ENCODE measurements at regions not wholly inside any gene's neighbourhood (a gene's known extent, or its start where the extent isn't known, plus 50 kb on each side); places are given as distances from the start of the nearest gene placed in this dataset.
A peak's percentile ranks its signal among the peaks of the same experiment; 100 is the strongest.

DNA sequence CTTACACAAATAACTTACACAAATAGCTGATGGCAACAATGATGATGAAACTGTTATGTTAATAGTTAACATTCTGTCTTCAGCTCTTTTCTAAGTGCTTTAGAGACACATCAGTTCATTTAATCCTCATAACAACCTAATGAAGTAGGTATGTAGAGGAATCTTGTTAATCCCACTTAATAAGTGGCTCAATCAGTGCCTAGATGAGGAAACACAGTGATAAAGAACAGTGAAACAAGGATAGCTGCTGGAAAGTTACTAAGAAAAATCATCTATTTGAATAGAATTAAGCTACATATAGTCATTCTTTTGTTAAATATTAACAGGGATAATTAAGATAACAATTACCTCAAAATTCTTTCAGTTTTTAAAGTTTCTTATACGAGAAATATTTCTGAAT lies 487.6 kb downstream of the ARL4A start (continued):
- TF ChIP-seq NR2C2 (IDR thresholded peaks at IDR 0.05; ENCODE audit: borderline replicate concordance, control insufficient read depth, insufficient read length, low read depth) (no peak), ZNF622 (IDR thresholded peaks at IDR 0.05) (no peak), EED (IDR thresholded peaks at IDR 0.05; ENCODE audit: low read depth) (no peak), IKZF2 (IDR thresholded peaks at IDR 0.05) (no peak), SUPT20H (IDR thresholded peaks at IDR 0.05; ENCODE audit: borderline replicate concordance, control insufficient read depth, low read depth, low read length) (no peak)

DNA sequence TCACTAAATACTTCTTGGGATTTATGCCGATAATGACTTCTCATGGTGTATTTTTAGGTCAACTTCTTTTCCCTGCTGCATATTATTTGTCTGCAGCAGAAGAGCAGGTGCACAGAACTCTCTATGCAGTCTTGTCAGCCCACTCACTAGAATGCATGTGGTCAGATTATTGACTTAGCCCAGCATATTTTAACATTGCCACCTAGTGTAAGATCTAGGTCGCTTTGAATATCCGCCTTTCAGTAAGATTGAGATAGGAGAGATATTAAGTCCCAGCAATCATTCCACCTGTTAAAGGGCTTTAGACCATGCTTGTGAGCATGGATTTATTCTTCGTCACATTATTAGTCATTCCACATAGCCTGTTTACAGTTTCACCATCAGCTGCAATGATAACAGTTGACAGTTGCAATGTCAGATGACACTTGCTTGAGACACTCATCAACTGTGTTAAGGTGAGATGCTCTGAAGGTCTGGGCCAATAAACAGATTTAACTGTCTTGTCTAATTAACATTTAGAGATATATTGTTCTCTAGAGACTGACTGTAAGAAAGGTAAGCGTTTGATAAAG lies 491.7 kb downstream of the ARL4A start:
- 0 out of 2 replicates have a peak, but pooled peaks have one; percentile 7 for TF ChIP-seq RAD21 (IDR thresholded peaks at IDR 0.05; ENCODE audit: insufficient read depth, low read depth, low read length)
- TF ChIP-seq SIN3A (IDR thresholded peaks at IDR 0.05; ENCODE audit: low read depth, low read length) = no peak
- Histone ChIP-seq H3K9ac (ENCODE audit: control insufficient read depth, insufficient read depth, low read length) (no peak overlapping the region), H4K20me1 (ENCODE audit: control insufficient read depth, insufficient read depth) (no peaks in the 10 kb centered on the region), H2AFZ (ENCODE audit: control insufficient read depth, low read depth, low read length) (no peak overlapping the region), H3K9me3 (replicated peaks; ENCODE audit: control insufficient read depth, insufficient read depth, low read length) (no peaks in the 10 kb centered on the region), H3K27ac (ENCODE audit: control insufficient read depth, insufficient read depth) (no peak overlapping the region), H3K79me2 (ENCODE audit: control insufficient read depth, insufficient read depth, low read length) (no peaks in the 10 kb centered on the region), H3K4me1 (ENCODE audit: control insufficient read depth, insufficient read depth, low read length) (no peaks in the 10 kb centered on the region), H3K4me2 (ENCODE audit: control insufficient read depth, insufficient read depth) (no peak overlapping the region), H3K4me3 (no peak overlapping the region), H3K36me3 (ENCODE audit: control insufficient read depth in 2 of 2, insufficient read depth in 2 of 2, low read length in 1 of 2) (no peaks in the 10 kb centered on the region), H3K27me3 (replicated peaks in 1 of 2; ENCODE audit: control insufficient read depth in 2 of 2, insufficient read depth in 2 of 2, low read length in 1 of 2) (no peaks in the 10 kb centered on the region)
- no peak for DNase-seq (ENCODE audit: low read depth, low spot score)
- no peak for FAIRE-seq
- ChIA-PET POLR2A (no interaction called here), CTCF (no interaction called here), RAD21 (ENCODE audit: unreplicated experiment) (no interaction called here), SMC1A (ENCODE audit: uncharacterized antibody, unreplicated experiment) (no interaction called here)
- intact Hi-C loops (cut with micrococcal nuclease; ENCODE audit: unreplicated experiment) = loop anchor here (10.0 kb wide), 1 partner anchor 534 kb away; no protein-coding TSS in a partner anchor
- WGBS (ENCODE audit: insufficient coverage, insufficient replicate concordance, low lambda C conversion rate, missing lambda C conversion rate) = 39% methylated on average over 5 of the region's 5 CpGs
- BruUV-seq (replicated peaks) = no TSS peak
- in situ Hi-C loops (cut with MboI) = no loop called here
- ATAC-seq = peak; percentile 32; the same call in 1 of the 3 replicates

Data from GM12878 (cell line).